ENCODE measurements at regions not wholly inside any gene's neighbourhood (a gene's known extent, or its start where the extent isn't known, plus 50 kb on each side); places are given as distances from the start of the nearest gene placed in this dataset.

GRCh38 chr5:42953041-42953440, 87.1 kb downstream of the ANXA2R start (continued):
- TF ChIP-seq ZNF462 (CRISPR knock-in tag; IDR thresholded peaks at IDR 0.05) (no peak), CTCF (conservative IDR thresholded peaks at IDR 0.05; ENCODE audit: low read depth in 2 of 2) (no peak), ZNF331 (CRISPR knock-in tag; IDR thresholded peaks at IDR 0.05; ENCODE audit: low read depth) (no peak), JUNB (IDR thresholded peaks at IDR 0.05; ENCODE audit: unreplicated experiment) (no peak)

GRCh38 chr5:42952578-42952974, 87.5 kb downstream of the ANXA2R start:
- no peaks in the 10 kb centered on the region for H4K20me1 ChIP-seq (replicated peaks; ENCODE audit: insufficient read depth)
- ATAC-seq = no peak
- no peak overlapping the region for H3K27ac Mint-ChIP-seq
- H3K4me1 ChIP-seq (ENCODE audit: insufficient read depth) = peaks cover 14% of the 10 kb centered on the region
- no peak overlapping the region for H3K4me2 ChIP-seq
- no peak overlapping the region for H3K4me3 Mint-ChIP-seq
- peaks cover 25% of the 10 kb centered on the region for H3K27me3 Mint-ChIP-seq (ENCODE audit: insufficient read depth, low read depth, poor library complexity)
- no peak for DNase-seq (ENCODE audit: low spot score)
- peaks cover 14% of the 10 kb centered on the region for H3F3A ChIP-seq (replicated peaks; ENCODE audit: low read depth)
- no peaks in the 10 kb centered on the region for H3K9me2 ChIP-seq (ENCODE audit: insufficient read depth)
- H3K4me1 Mint-ChIP-seq = peaks cover 15% of the 10 kb centered on the region
- H3K4me3 ChIP-seq = no peak overlapping the region
- H3K27me3 ChIP-seq (ENCODE audit: insufficient read depth) = peaks cover 11% of the 10 kb centered on the region; the same call in 1 of the 2 replicates
- peaks cover 35% of the 10 kb centered on the region for H3K9me3 Mint-ChIP-seq
- peak overlapping the region; percentile 28; the same call in 1 of the 2 replicates for H2AFZ ChIP-seq
- H3K36me3 Mint-ChIP-seq (ENCODE audit: low read depth) = peaks cover 27% of the 10 kb centered on the region
- H3K79me2 ChIP-seq (replicated peaks; ENCODE audit: insufficient read depth) = no peaks in the 10 kb centered on the region
- no peak overlapping the region for H3K27ac ChIP-seq (ENCODE audit: low read depth)
- H3K36me3 ChIP-seq (ENCODE audit: insufficient read depth) = no peaks in the 10 kb centered on the region
- TF ChIP-seq ZNF331 (CRISPR knock-in tag; IDR thresholded peaks at IDR 0.05; ENCODE audit: low read depth) (no peak), STAT1 (IDR thresholded peaks at IDR 0.05; ENCODE audit: unreplicated experiment) (no peak), REST (IDR thresholded peaks at IDR 0.05; ENCODE audit: unreplicated experiment) (no peak), CTCF (conservative IDR thresholded peaks at IDR 0.05; ENCODE audit: low read depth in 2 of 2) (no peak), NANOG (IDR thresholded peaks at IDR 0.05; ENCODE audit: borderline replicate concordance) (no peak), EZH2 (IDR thresholded peaks at IDR 0.05; ENCODE audit: low read depth, unreplicated experiment) (no peak), EZH2phosphoT487 (IDR thresholded peaks at IDR 0.05; ENCODE audit: unreplicated experiment) (no peak), POLR2AphosphoS5 (IDR thresholded peaks at IDR 0.05; ENCODE audit: low read depth) (no peak)

All from GM23338 (cell line).